ENCODE measurements at regions not wholly inside any gene's neighbourhood (a gene's known extent, or its start where the extent isn't known, plus 50 kb on each side); places are given as distances from the start of the nearest gene placed in this dataset.

- no peak overlapping the region for H3K4me3 Mint-ChIP-seq (ENCODE audit: low read depth)
- peaks cover 5% of the 10 kb centered on the region for H3K9me3 Mint-ChIP-seq
- no peak overlapping the region for H3K27ac Mint-ChIP-seq
- H3K27me3 Mint-ChIP-seq (ENCODE audit: low read depth), result no peaks in the 10 kb centered on the region
- intact Hi-C loops (cut with micrococcal nuclease), result no loop called here
- no peaks in the 10 kb centered on the region for H3K4me1 Mint-ChIP-seq (ENCODE audit: low read depth)
- H3K36me3 Mint-ChIP-seq (ENCODE audit: low read depth), result no peaks in the 10 kb centered on the region
- DNase-seq (ENCODE audit: low spot score), result no peak
Measured at GRCh38 chr7:15905251-15906040, 219.0 kb upstream of the MEOX2 start.

GRCh38 chr7:15891151-15891881 is 204.8 kb upstream of the MEOX2 start:
- H3K4me1 Mint-ChIP-seq (ENCODE audit: low read depth), result no peaks in the 10 kb centered on the region
- H3K27me3 Mint-ChIP-seq (ENCODE audit: low read depth), result no peaks in the 10 kb centered on the region
- no peak for DNase-seq (ENCODE audit: low spot score)
- H3K4me3 Mint-ChIP-seq (ENCODE audit: low read depth), result no peak overlapping the region
- intact Hi-C loops (cut with micrococcal nuclease), result no loop called here
- H3K36me3 Mint-ChIP-seq (ENCODE audit: low read depth), result no peaks in the 10 kb centered on the region
- H3K9me3 Mint-ChIP-seq, result peaks cover 7% of the 10 kb centered on the region
- no peak overlapping the region for H3K27ac Mint-ChIP-seq

DNA sequence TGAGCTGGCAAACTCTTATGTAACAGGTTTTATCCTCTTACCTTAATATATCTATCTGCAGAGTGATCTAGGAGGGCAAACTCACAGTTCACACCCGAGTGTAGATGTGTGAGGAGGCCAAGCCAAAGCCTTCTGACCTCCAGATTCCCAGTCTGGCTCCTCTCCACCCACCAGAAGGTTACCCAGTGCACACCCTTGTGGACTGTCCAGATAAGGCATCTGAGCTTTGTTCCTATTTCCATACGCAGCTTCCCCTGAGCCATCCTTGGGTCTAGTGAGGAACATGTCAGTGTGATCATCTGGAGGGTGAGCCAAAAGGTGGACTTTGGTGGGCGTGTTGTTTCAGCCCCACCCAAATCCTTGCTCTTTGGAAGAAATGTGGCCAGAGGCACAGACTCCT is 203.0 kb upstream of the MEOX2 start:
- H3K27ac Mint-ChIP-seq, result no peak overlapping the region
- DNase-seq (ENCODE audit: low spot score), result no peak
- peaks cover 1% of the 10 kb centered on the region for H3K9me3 Mint-ChIP-seq
- intact Hi-C loops (cut with micrococcal nuclease), result no loop called here
- H3K27me3 Mint-ChIP-seq (ENCODE audit: low read depth), result no peaks in the 10 kb centered on the region
- H3K36me3 Mint-ChIP-seq (ENCODE audit: low read depth), result no peaks in the 10 kb centered on the region
- H3K4me3 Mint-ChIP-seq (ENCODE audit: low read depth), result no peak overlapping the region
- no peaks in the 10 kb centered on the region for H3K4me1 Mint-ChIP-seq (ENCODE audit: low read depth)

- no peaks in the 10 kb centered on the region for H3K36me3 Mint-ChIP-seq (ENCODE audit: low read depth)
- intact Hi-C loops (cut with micrococcal nuclease), result no loop called here
- no peaks in the 10 kb centered on the region for H3K4me1 Mint-ChIP-seq (ENCODE audit: low read depth)
- DNase-seq (ENCODE audit: low spot score), result no peak
- no peaks in the 10 kb centered on the region for H3K9me3 Mint-ChIP-seq
- no peak overlapping the region for H3K27ac Mint-ChIP-seq
- no peaks in the 10 kb centered on the region for H3K27me3 Mint-ChIP-seq (ENCODE audit: low read depth)
- H3K4me3 Mint-ChIP-seq (ENCODE audit: low read depth), result no peak overlapping the region
Measured at GRCh38 chr7:15888090-15888489, 201.6 kb upstream of the MEOX2 start.

DNA sequence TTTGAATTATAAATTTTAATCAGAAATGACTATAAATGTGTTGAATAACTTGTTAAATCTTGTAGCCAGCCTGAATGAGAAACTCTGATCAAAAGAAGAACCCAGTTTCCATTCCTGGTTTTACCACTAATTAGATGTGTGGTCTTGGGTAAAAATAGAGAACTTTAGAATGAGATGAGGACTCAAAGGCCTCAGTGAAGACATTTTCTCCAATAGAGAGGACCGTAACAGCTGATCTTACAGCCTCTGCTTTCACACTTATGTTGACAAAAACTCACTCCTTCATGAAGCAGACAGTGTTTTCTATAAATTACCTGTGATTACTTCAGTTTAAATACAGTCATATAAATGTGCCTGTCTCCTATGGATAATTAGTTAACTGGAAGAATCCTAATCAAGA is 200.1 kb upstream of the MEOX2 start:
- intact Hi-C loops (cut with micrococcal nuclease), result no loop called here
- no peaks in the 10 kb centered on the region for H3K4me1 Mint-ChIP-seq (ENCODE audit: low read depth)

GRCh38 chr7:15885678-15886077 is 199.2 kb upstream of the MEOX2 start:
- no peaks in the 10 kb centered on the region for H3K4me1 Mint-ChIP-seq (ENCODE audit: low read depth)
- DNase-seq (ENCODE audit: low spot score), result no peak
- H3K36me3 Mint-ChIP-seq (ENCODE audit: low read depth), result no peaks in the 10 kb centered on the region
- no peak overlapping the region for H3K4me3 Mint-ChIP-seq (ENCODE audit: low read depth)
- intact Hi-C loops (cut with micrococcal nuclease), result no loop called here
- H3K27ac Mint-ChIP-seq, result no peak overlapping the region
- no peaks in the 10 kb centered on the region for H3K27me3 Mint-ChIP-seq (ENCODE audit: low read depth)
- peaks cover 11% of the 10 kb centered on the region for H3K9me3 Mint-ChIP-seq

More for the DNA sequence above, 200.1 kb upstream of the MEOX2 start:
- Mint-ChIP-seq H3K9me3 (peaks cover 9% of the 10 kb centered on the region), H3K27me3 (ENCODE audit: low read depth) (no peaks in the 10 kb centered on the region), H3K36me3 (ENCODE audit: low read depth) (no peaks in the 10 kb centered on the region), H3K4me3 (ENCODE audit: low read depth) (no peak overlapping the region), H3K27ac (no peak overlapping the region)
- no peak for DNase-seq (ENCODE audit: low spot score)

DNA sequence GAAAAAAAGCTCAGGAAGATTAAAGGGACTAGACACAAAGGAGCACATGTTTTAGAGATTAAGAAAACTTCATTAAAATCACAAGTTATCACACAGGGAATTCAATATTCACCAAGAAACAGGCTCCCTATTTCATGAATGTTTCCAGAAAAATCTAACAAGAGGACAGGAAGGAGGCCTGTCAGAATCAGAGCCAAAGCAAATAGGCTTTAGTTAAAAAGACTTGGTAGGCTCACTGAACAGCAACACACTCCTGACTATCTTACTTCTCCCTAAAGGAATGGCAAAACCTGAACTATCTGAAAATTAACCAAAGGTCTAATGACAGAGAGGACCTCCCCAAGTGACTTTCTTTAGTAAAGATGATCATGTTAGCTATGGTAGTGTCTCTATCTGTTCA is 188.3 kb upstream of the MEOX2 start:
- no peak overlapping the region for H3K4me3 Mint-ChIP-seq (ENCODE audit: low read depth)
- intact Hi-C loops (cut with micrococcal nuclease), result no loop called here
- H3K27ac Mint-ChIP-seq, result no peak overlapping the region
- no peaks in the 10 kb centered on the region for H3K27me3 Mint-ChIP-seq (ENCODE audit: low read depth)
- H3K36me3 Mint-ChIP-seq (ENCODE audit: low read depth), result no peaks in the 10 kb centered on the region
- H3K9me3 Mint-ChIP-seq, result peaks cover 8% of the 10 kb centered on the region
- DNase-seq (ENCODE audit: low spot score), result no peak
- no peaks in the 10 kb centered on the region for H3K4me1 Mint-ChIP-seq (ENCODE audit: low read depth)

DNA sequence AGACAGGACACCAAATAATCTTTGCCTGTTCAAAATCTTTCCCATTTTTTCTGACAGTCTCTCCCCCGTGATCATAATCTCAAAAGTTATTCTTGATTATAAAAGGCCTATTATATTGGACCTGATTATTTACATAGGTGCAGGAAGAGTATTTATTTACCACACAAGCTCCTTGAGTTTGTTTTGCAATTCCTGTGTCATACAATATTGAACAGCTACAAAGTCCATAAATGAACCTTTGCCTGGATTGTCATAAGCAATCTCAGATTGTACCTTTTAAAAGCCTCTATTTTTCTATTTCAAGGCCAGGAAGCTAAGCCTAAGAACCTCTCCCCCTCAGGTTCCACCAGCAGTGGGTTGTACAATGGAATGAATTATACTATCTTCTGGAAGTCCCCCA is 183.9 kb upstream of the MEOX2 start:
- DNase-seq (ENCODE audit: low spot score), result no peak
- Mint-ChIP-seq H3K27ac (no peak overlapping the region), H3K27me3 (ENCODE audit: low read depth) (no peaks in the 10 kb centered on the region), H3K9me3 (peaks cover 5% of the 10 kb centered on the region), H3K36me3 (ENCODE audit: low read depth) (no peaks in the 10 kb centered on the region), H3K4me3 (ENCODE audit: low read depth) (no peak overlapping the region), H3K4me1 (ENCODE audit: low read depth) (no peaks in the 10 kb centered on the region)
- intact Hi-C loops (cut with micrococcal nuclease), result no loop called here

- Mint-ChIP-seq H3K9me3 (peaks cover 11% of the 10 kb centered on the region), H3K27ac (no peak overlapping the region), H3K4me1 (ENCODE audit: low read depth) (no peaks in the 10 kb centered on the region), H3K36me3 (ENCODE audit: low read depth) (no peaks in the 10 kb centered on the region), H3K27me3 (ENCODE audit: low read depth) (no peaks in the 10 kb centered on the region), H3K4me3 (ENCODE audit: low read depth) (no peak overlapping the region)
- no peak for DNase-seq (ENCODE audit: low spot score)
- intact Hi-C loops (cut with micrococcal nuclease), result no loop called here
Measured at GRCh38 chr7:15867441-15867840, 181.0 kb upstream of the MEOX2 start.

GRCh38 chr7:15866753-15867152 is 180.3 kb upstream of the MEOX2 start:
- H3K27me3 Mint-ChIP-seq (ENCODE audit: low read depth), result no peaks in the 10 kb centered on the region
- no peak overlapping the region for H3K4me3 Mint-ChIP-seq (ENCODE audit: low read depth)
- no peak overlapping the region for H3K27ac Mint-ChIP-seq
- no peaks in the 10 kb centered on the region for H3K4me1 Mint-ChIP-seq (ENCODE audit: low read depth)
- H3K36me3 Mint-ChIP-seq (ENCODE audit: low read depth), result no peaks in the 10 kb centered on the region
- H3K9me3 Mint-ChIP-seq, result peaks cover 11% of the 10 kb centered on the region
- intact Hi-C loops (cut with micrococcal nuclease), result no loop called here
- DNase-seq (ENCODE audit: low spot score), result no peak

- H3K27me3 Mint-ChIP-seq (ENCODE audit: low read depth), result no peaks in the 10 kb centered on the region
- intact Hi-C loops (cut with micrococcal nuclease), result no loop called here
- DNase-seq (ENCODE audit: low spot score), result no peak
- peaks cover 11% of the 10 kb centered on the region for H3K9me3 Mint-ChIP-seq
- no peak overlapping the region for H3K27ac Mint-ChIP-seq
- no peaks in the 10 kb centered on the region for H3K4me1 Mint-ChIP-seq (ENCODE audit: low read depth)
- no peak overlapping the region for H3K4me3 Mint-ChIP-seq (ENCODE audit: low read depth)
- no peaks in the 10 kb centered on the region for H3K36me3 Mint-ChIP-seq (ENCODE audit: low read depth)
Measured at GRCh38 chr7:15864626-15864991, 178.1 kb upstream of the MEOX2 start.

GRCh38 chr7:15863951-15864625 is 177.6 kb upstream of the MEOX2 start:
- intact Hi-C loops (cut with micrococcal nuclease), result no loop called here
- no peak for DNase-seq (ENCODE audit: low spot score)
- Mint-ChIP-seq H3K36me3 (ENCODE audit: low read depth) (no peaks in the 10 kb centered on the region), H3K9me3 (peaks cover 11% of the 10 kb centered on the region), H3K4me1 (ENCODE audit: low read depth) (no peaks in the 10 kb centered on the region), H3K27ac (no peak overlapping the region), H3K4me3 (ENCODE audit: low read depth) (no peak overlapping the region), H3K27me3 (ENCODE audit: low read depth) (no peaks in the 10 kb centered on the region)

DNA sequence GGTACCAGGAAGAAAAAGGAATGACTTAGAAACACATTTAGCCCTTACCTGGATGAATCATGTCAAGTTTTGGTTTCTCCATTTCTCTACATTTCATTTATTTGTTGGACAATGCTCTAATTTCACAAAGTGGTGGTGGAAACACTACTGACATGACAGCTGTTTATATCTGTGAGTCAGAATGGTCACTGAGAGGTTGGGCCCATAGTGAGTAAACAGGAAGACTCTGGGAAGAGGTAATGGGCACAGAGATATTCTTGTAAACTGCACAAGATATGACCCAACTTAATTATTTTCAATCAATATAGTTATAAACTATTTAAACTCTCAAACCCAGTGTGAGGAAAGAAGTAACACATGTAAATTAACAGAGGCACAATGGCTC is 176.3 kb upstream of the MEOX2 start:
- H3K4me3 Mint-ChIP-seq (ENCODE audit: low read depth), result no peak overlapping the region
- intact Hi-C loops (cut with micrococcal nuclease), result no loop called here
- DNase-seq (ENCODE audit: low spot score), result no peak
- H3K27me3 Mint-ChIP-seq (ENCODE audit: low read depth), result no peaks in the 10 kb centered on the region
- H3K4me1 Mint-ChIP-seq (ENCODE audit: low read depth), result no peaks in the 10 kb centered on the region
- H3K9me3 Mint-ChIP-seq, result peaks cover 14% of the 10 kb centered on the region
- H3K27ac Mint-ChIP-seq, result no peak overlapping the region
- H3K36me3 Mint-ChIP-seq (ENCODE audit: low read depth), result no peaks in the 10 kb centered on the region

Data from activated T-helper 2 cell treated with anti-CD3 and anti-CD28 coated beads, Interferon-gamma antibody, Interleukin-2, Interleukin-4, amounts not matched to agents 10 μg/mL and 5 μg/mL and 100 μg/mL, durations not matched to agents 14 hours and 24 hours and 36 hours (primary cell).